ENCODE measurements at regions not wholly inside any gene's neighbourhood (a gene's known extent, or its start where the extent isn't known, plus 50 kb on each side); places are given as distances from the start of the nearest gene placed in this dataset.

DNA sequence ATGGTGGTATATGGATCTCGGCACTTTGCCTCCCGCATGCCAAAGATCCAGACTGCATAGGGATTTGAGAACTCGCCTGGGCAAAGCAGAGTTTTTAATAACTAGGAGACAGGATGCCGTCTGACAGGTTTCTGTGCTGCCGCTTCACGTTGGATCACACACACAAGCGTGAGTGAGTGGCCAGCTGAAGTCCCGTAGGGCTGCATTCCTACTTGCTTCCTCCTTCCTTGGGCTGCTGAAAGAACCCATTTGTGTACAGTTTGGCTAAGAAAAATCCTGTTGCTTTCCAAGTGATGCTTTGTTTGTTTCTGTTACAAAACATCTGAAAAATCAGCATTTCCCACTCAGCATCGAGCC lies 604.3 kb upstream of the CFAP20DC start:
- Mint-ChIP-seq H3K27ac (ENCODE audit: unreplicated experiment) (no peak overlapping the region), H3K4me3 (ENCODE audit: unreplicated experiment) (no peak overlapping the region), H3K36me3 (ENCODE audit: unreplicated experiment) (no peaks in the 10 kb centered on the region), H3K27me3 (ENCODE audit: unreplicated experiment) (no peaks in the 10 kb centered on the region), H3K9me3 (ENCODE audit: unreplicated experiment) (peaks cover 32% of the 10 kb centered on the region), H3K4me1 (ENCODE audit: unreplicated experiment) (no peaks in the 10 kb centered on the region)
- TF ChIP-seq, protein P1, sequence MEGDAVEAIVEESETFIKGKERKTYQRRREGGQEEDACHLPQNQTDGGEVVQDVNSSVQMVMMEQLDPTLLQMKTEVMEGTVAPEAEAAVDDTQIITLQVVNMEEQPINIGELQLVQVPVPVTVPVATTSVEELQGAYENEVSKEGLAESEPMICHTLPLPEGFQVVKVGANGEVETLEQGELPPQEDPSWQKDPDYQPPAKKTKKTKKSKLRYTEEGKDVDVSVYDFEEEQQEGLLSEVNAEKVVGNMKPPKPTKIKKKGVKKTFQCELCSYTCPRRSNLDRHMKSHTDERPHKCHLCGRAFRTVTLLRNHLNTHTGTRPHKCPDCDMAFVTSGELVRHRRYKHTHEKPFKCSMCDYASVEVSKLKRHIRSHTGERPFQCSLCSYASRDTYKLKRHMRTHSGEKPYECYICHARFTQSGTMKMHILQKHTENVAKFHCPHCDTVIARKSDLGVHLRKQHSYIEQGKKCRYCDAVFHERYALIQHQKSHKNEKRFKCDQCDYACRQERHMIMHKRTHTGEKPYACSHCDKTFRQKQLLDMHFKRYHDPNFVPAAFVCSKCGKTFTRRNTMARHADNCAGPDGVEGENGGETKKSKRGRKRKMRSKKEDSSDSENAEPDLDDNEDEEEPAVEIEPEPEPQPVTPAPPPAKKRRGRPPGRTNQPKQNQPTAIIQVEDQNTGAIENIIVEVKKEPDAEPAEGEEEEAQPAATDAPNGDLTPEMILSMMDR (IDR thresholded peaks at IDR 0.05): no peak
- DNase-seq (ENCODE audit: extremely low spot score, unreplicated experiment): no peak

GRCh38 chr3:59653405-59654122 lies 603.7 kb upstream of the CFAP20DC start:
- TF ChIP-seq, protein P1 (IDR thresholded peaks at IDR 0.05): no peak
- Mint-ChIP-seq H3K27ac (ENCODE audit: unreplicated experiment) (no peak overlapping the region), H3K27me3 (ENCODE audit: unreplicated experiment) (no peaks in the 10 kb centered on the region), H3K9me3 (ENCODE audit: unreplicated experiment) (peaks cover 35% of the 10 kb centered on the region), H3K36me3 (ENCODE audit: unreplicated experiment) (no peaks in the 10 kb centered on the region), H3K4me3 (ENCODE audit: unreplicated experiment) (no peak overlapping the region), H3K4me1 (ENCODE audit: unreplicated experiment) (no peaks in the 10 kb centered on the region)
- DNase-seq (ENCODE audit: extremely low spot score, unreplicated experiment): no peak

DNA sequence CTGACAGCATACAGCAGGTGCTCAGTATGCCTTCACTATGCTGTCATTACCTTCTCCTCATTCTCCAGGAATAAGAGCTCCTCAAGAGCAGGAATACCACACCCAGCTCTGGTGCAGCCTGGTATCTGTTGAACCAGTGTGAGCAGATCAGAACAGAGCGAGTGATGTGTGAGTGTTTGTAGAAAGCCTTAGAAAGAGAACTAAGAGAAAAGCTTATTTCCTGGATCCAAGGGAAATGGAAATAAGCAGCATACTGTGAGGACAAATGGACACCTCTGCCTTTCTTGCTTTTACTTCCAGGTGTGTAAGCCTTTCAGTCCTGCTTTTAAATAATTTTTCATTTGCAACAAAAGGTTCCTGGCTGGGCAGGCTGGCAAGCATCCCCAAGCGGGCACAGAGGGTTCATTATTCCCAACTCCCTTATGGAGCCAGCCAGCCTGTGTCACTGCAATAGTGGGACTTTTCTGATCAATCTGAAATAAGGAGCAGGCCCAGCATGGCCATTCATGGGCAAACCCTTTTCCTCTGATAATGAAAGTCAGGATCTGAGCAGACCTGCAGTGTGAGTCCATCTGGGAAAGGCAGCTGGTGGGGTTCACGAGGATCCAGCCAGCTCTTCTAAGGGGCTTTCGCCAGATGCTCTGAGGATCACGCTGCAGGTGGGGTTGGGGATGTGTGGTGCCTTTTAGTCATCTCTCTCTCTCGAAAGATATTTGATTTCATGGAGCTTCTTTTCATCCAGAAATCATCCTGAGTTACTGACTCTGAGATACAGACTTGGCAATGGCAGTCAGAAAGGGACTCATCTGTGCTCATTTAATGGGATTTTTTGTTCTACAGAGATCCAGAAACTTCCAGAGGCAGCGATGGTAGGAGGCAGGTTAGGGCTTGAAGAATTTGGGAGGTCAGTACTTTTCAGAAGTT lies 594.9 kb upstream of the CFAP20DC start:
- H3K27ac Mint-ChIP-seq (ENCODE audit: unreplicated experiment): no peak overlapping the region
- no peak overlapping the region for H3K4me3 Mint-ChIP-seq (ENCODE audit: unreplicated experiment)
- H3K4me1 Mint-ChIP-seq (ENCODE audit: unreplicated experiment): peaks cover 8% of the 10 kb centered on the region
- no peak for DNase-seq (ENCODE audit: extremely low spot score, unreplicated experiment)
- peaks cover 14% of the 10 kb centered on the region for H3K9me3 Mint-ChIP-seq (ENCODE audit: unreplicated experiment)
- peaks cover 15% of the 10 kb centered on the region for H3K27me3 Mint-ChIP-seq (ENCODE audit: unreplicated experiment)
- TF ChIP-seq, protein P1 (IDR thresholded peaks at IDR 0.05): no peak
- no peaks in the 10 kb centered on the region for H3K36me3 Mint-ChIP-seq (ENCODE audit: unreplicated experiment)

- peaks cover 16% of the 10 kb centered on the region for H3K27me3 Mint-ChIP-seq (ENCODE audit: unreplicated experiment)
- H3K4me3 Mint-ChIP-seq (ENCODE audit: unreplicated experiment): no peak overlapping the region
- no peaks in the 10 kb centered on the region for H3K36me3 Mint-ChIP-seq (ENCODE audit: unreplicated experiment)
- DNase-seq (ENCODE audit: extremely low spot score, unreplicated experiment): no peak
- no peaks in the 10 kb centered on the region for H3K9me3 Mint-ChIP-seq (ENCODE audit: unreplicated experiment)
- H3K27ac Mint-ChIP-seq (ENCODE audit: unreplicated experiment): no peak overlapping the region
- H3K4me1 Mint-ChIP-seq (ENCODE audit: unreplicated experiment): peaks cover 8% of the 10 kb centered on the region
- TF ChIP-seq, protein P1 (IDR thresholded peaks at IDR 0.05): no peak
These were observed 591.5 kb upstream of the CFAP20DC start for GRCh38 chr3:59641169-59641899.

Measured in osteocyte (in vitro differentiated cells).